Adrenal gland (tissue), 5 donors: ENCODE measurements at regions not wholly inside any gene's neighbourhood (a gene's known extent, or its start where the extent isn't known, plus 50 kb on each side); places are given as distances from the start of the nearest gene placed in this dataset.

Experiments
- CTCF ChIP-seq, 6 experiments: fragments of 450-650 bp in 4 of 6; fragments of 200-600 bp in 2 of 6; sonication (generic) in 1 of 6; IDR thresholded peaks; 1 replicate in 5 of 6; 2 replicates in 1 of 6; pipeline versions ENCODE4 v1.5.1 to v1.8.0; 2016 to 2021; ENCODE audit warnings: antibody characterized with exemption in 6 of 6, mild to moderate bottlenecking in 2 of 6, moderate library complexity in 1 of 6
- POLR2A ChIP-seq, 2 donors: fragments of 450-650 bp; IDR thresholded peaks; one replicate each; pipeline ENCODE4 v1.6.1; 2017; ENCODE audit warnings: antibody characterized with exemption in 2 of 2, mild to moderate bottlenecking in 2 of 2, moderate library complexity in 1 of 2
- donor health status: DM: no; HTN: no; CAD: no.

- TF ChIP-seq CTCF (IDR thresholded peaks at IDR 0.05) (peak; percentile 52 to 82 (median 68)), POLR2A (IDR thresholded peaks at IDR 0.05) (no peak)
These were observed 148.7 kb upstream of the ZFHX3 start for GRCh38 chr16:73196670-73197069.
